DMS53 (cell line): ENCODE measurements at regions not wholly inside any gene's neighbourhood (a gene's known extent, or its start where the extent isn't known, plus 50 kb on each side); places are given as distances from the start of the nearest gene placed in this dataset.

Experiments
- DNase-seq: peaks from one replicate; lab custom pipeline; 2025; lab: John Stamatoyannopoulos, UW

GRCh38 chr2:217273851-217274250, 414.0 kb upstream of the TNP1 start:
- DNase-seq = no peak

- DNase-seq = no peak
These were observed 413.3 kb upstream of the TNP1 start for GRCh38 chr2:217273162-217273561.

- no peak for DNase-seq
These were observed 411.9 kb upstream of the TNP1 start for GRCh38 chr2:217271813-217272212.

- no peak for DNase-seq
These were observed 410.7 kb upstream of the TNP1 start for GRCh38 chr2:217270485-217271121.

GRCh38 chr2:217269701-217270484, 410.0 kb upstream of the TNP1 start:
- no peak for DNase-seq

GRCh38 chr2:217268978-217269377, 409.1 kb upstream of the TNP1 start:
- DNase-seq = no peak

GRCh38 chr2:217267758-217268157, 407.9 kb upstream of the TNP1 start:
- DNase-seq = no peak

- no peak for DNase-seq
These were observed 403.9 kb upstream of the TNP1 start for GRCh38 chr2:217263756-217264155.

- no peak for DNase-seq
These were observed 403.0 kb upstream of the TNP1 start for GRCh38 chr2:217262911-217263310.

- no peak for DNase-seq
These were observed 401.6 kb upstream of the TNP1 start for GRCh38 chr2:217261452-217261851.

GRCh38 chr2:217260441-217261115, 400.7 kb upstream of the TNP1 start:
- no peak for DNase-seq

GRCh38 chr2:217258170-217258569, 398.3 kb upstream of the TNP1 start:
- DNase-seq = no peak

- no peak for DNase-seq
These were observed 396.4 kb upstream of the TNP1 start for GRCh38 chr2:217256251-217256650.

GRCh38 chr2:217254111-217254510, 394.2 kb upstream of the TNP1 start:
- DNase-seq = no peak

GRCh38 chr2:217252181-217252580, 392.3 kb upstream of the TNP1 start:
- DNase-seq = no peak

GRCh38 chr2:217250013-217250524, 390.2 kb upstream of the TNP1 start:
- no peak for DNase-seq

- no peak for DNase-seq
These were observed 389.5 kb upstream of the TNP1 start for GRCh38 chr2:217249121-217250012.

GRCh38 chr2:217248312-217248935, 388.6 kb upstream of the TNP1 start:
- DNase-seq = no peak

GRCh38 chr2:217247476-217247875, 387.6 kb upstream of the TNP1 start:
- DNase-seq = no peak

GRCh38 chr2:217246108-217246507, 386.2 kb upstream of the TNP1 start:
- no peak for DNase-seq

- DNase-seq = no peak
These were observed 385.0 kb upstream of the TNP1 start for GRCh38 chr2:217244815-217245214.
